GM18520 (cell line): ENCODE measurements at regions not wholly inside any gene's neighbourhood (a gene's known extent, or its start where the extent isn't known, plus 50 kb on each side); places are given as distances from the start of the nearest gene placed in this dataset.

Experiments
- ATAC-seq: cut with Tn5 transposase; IDR thresholded peaks from one replicate; pipeline ENCODE4 v1.9.1; 2021; ENCODE audit not compliant: unreplicated experiment

GRCh38 chr16:85464383-85465305, 148.5 kb upstream of the GSE1 start:
- ATAC-seq = no peak

- ATAC-seq = no peak
These were observed 147.5 kb upstream of the GSE1 start for GRCh38 chr16:85465328-85466303.

GRCh38 chr16:85466304-85466700, 146.8 kb upstream of the GSE1 start:
- no peak for ATAC-seq

GRCh38 chr16:85466989-85467388, 146.1 kb upstream of the GSE1 start:
- ATAC-seq = no peak

GRCh38 chr16:85469929-85470590, 143.1 kb upstream of the GSE1 start:
- ATAC-seq = no peak

- no peak for ATAC-seq
These were observed 142.2 kb upstream of the GSE1 start for GRCh38 chr16:85470873-85471272.

- no peak for ATAC-seq
These were observed 141.4 kb upstream of the GSE1 start for GRCh38 chr16:85471469-85472431.

- no peak for ATAC-seq
These were observed 140.6 kb upstream of the GSE1 start for GRCh38 chr16:85472514-85472913.

GRCh38 chr16:85473323-85473722, 139.8 kb upstream of the GSE1 start:
- ATAC-seq = no peak

GRCh38 chr16:85473909-85474620, 139.1 kb upstream of the GSE1 start:
- ATAC-seq = no peak

GRCh38 chr16:85474621-85475217, 138.4 kb upstream of the GSE1 start:
- no peak for ATAC-seq

- ATAC-seq = no peak
These were observed 137.9 kb upstream of the GSE1 start for GRCh38 chr16:85475233-85475632.

- no peak for ATAC-seq
These were observed 137.3 kb upstream of the GSE1 start for GRCh38 chr16:85475691-85476300.

GRCh38 chr16:85476389-85476788, 136.7 kb upstream of the GSE1 start:
- no peak for ATAC-seq

- no peak for ATAC-seq
These were observed 135.2 kb upstream of the GSE1 start for GRCh38 chr16:85477801-85478363.

- ATAC-seq = no peak
These were observed 133.0 kb upstream of the GSE1 start for GRCh38 chr16:85479972-85480726.

GRCh38 chr16:85480727-85481101, 132.4 kb upstream of the GSE1 start:
- no peak for ATAC-seq

GRCh38 chr16:85481206-85481605, 131.9 kb upstream of the GSE1 start:
- no peak for ATAC-seq
